GM23248 (cell line): ENCODE measurements at regions not wholly inside any gene's neighbourhood (a gene's known extent, or its start where the extent isn't known, plus 50 kb on each side); places are given as distances from the start of the nearest gene placed in this dataset.

Experiments
- DNase-seq: peaks from one replicate; pipeline ENCODE4 v3.0.0-alpha.2; 2015
- H2AFZ ChIP-seq: fragments of 200-600 bp; sonication (generic); 2 replicates; pipeline ENCODE4 v1.6.1; 2016; ENCODE audit warnings: antibody characterized with exemption
- H3F3A ChIP-seq: fragments of 200-600 bp; sonication (generic); 2 replicates; pipeline ENCODE4 v1.6.1; 2016; ENCODE audit warnings: mild to moderate bottlenecking, antibody characterized with exemption, mixed run types; ENCODE audit not compliant: insufficient read depth
- H3K27ac ChIP-seq: fragments of 200-600 bp; sonication (generic); 2 replicates; pipeline ENCODE4 v1.5.1; 2016; ENCODE audit warnings: mild to moderate bottlenecking
- H3K27me3 ChIP-seq: fragments of 200-600 bp; sonication (generic); replicated peaks from 2 replicates; pipeline ENCODE4 v1.6.1; 2016; ENCODE audit warnings: mild to moderate bottlenecking; ENCODE audit not compliant: insufficient read depth
- H3K36me3 ChIP-seq: fragments of 200-600 bp; sonication (generic); 2 replicates; pipeline ENCODE4 v1.6.1; 2016; ENCODE audit warnings: low read depth, mild to moderate bottlenecking
- H3K4me1 ChIP-seq: fragments of 200-600 bp; sonication (generic); 2 replicates; pipeline ENCODE4 v1.6.1; 2016; ENCODE audit warnings: mild to moderate bottlenecking; ENCODE audit not compliant: insufficient read depth
- H3K4me2 ChIP-seq: fragments of 200-600 bp; sonication (generic); one replicate; pipeline ENCODE4 v1.6.1; 2016; ENCODE audit warnings: mild to moderate bottlenecking; ENCODE audit not compliant: unreplicated experiment
- H3K4me3 ChIP-seq: fragments of 200-600 bp; sonication (generic); 2 replicates; pipeline ENCODE4 v1.5.1; 2016; ENCODE audit warnings: mild to moderate bottlenecking
- H3K79me2 ChIP-seq: fragments of 200-600 bp; sonication (generic); 2 replicates; pipeline ENCODE4 v1.6.1; 2016; ENCODE audit warnings: mild to moderate bottlenecking; ENCODE audit not compliant: insufficient read depth
- H3K9ac ChIP-seq: fragments of 200-600 bp; sonication (generic); 2 replicates; pipeline ENCODE4 v1.6.1; 2016; ENCODE audit warnings: mild to moderate bottlenecking
- H3K9me2 ChIP-seq: fragments of 200-600 bp; sonication (generic); 2 replicates; pipeline ENCODE4 v1.6.1; 2016; ENCODE audit warnings: mixed run types, mild to moderate bottlenecking, moderate library complexity; ENCODE audit not compliant: insufficient read depth
- H3K9me3 ChIP-seq: fragments of 200-600 bp; sonication (generic); one replicate; pipeline ENCODE4 v1.6.1; 2017; ENCODE audit warnings: low read depth
- H4K20me1 ChIP-seq: fragments of 200-600 bp; sonication (generic); 2 replicates; pipeline ENCODE4 v1.6.0; 2016; ENCODE audit not compliant: insufficient read depth
- EZH2 ChIP-seq: fragments of 200-600 bp; sonication (generic); IDR thresholded peaks from 2 replicates; pipeline ENCODE4 v1.6.1; 2018; ENCODE audit warnings: antibody characterized with exemption, mild to moderate bottlenecking; ENCODE audit not compliant: insufficient read depth, poor library complexity, severe bottlenecking
- EZH2phosphoT487 ChIP-seq: fragments of 200-600 bp; sonication (generic); IDR thresholded peaks from 2 replicates; pipeline ENCODE4 v1.6.1; 2018; ENCODE audit warnings: antibody characterized with exemption, moderate library complexity, mild to moderate bottlenecking, low read depth; ENCODE audit not compliant: insufficient read depth
- WGBS, 2 experiments: methylation state at CpG; one replicate each; pipeline ENCODE4 v1.1.6; 2015 to 2017; ENCODE audit warnings: low lambda C conversion rate in 2 of 2, low coverage in 1 of 2; ENCODE audit errors: missing lambda C conversion rate in 2 of 2; 5-methylcytosine and 5-hydroxymethylcytosine counted together
- in situ Hi-C: fragments of 300-500 bp; cut with MboI; formaldehyde crosslinking; loops from 2 replicates; pipeline ENCODE4 v1.15.0; 2020

- H3K9ac ChIP-seq = no peak overlapping the region
- DNase-seq = no peak
- no peak overlapping the region for H3K27ac ChIP-seq
- no peak overlapping the region for H3K4me2 ChIP-seq
- H3K27me3 ChIP-seq = no peaks in the 10 kb centered on the region; the same call in 1 of the 2 replicates
- H3K4me1 ChIP-seq = no peaks in the 10 kb centered on the region
- 91 to 94% methylated on average over 2 of the region's 2 CpGs for WGBS, 2 experiments
- no peaks in the 10 kb centered on the region for H3K36me3 ChIP-seq
- H3K4me3 ChIP-seq = no peak overlapping the region
- in situ Hi-C loops = no loop called here
- no peaks in the 10 kb centered on the region for H3K9me3 ChIP-seq
- H2AFZ ChIP-seq = no peak overlapping the region
- no peak for TF ChIP-seq EZH2
- no peak for TF ChIP-seq EZH2phosphoT487
- H3F3A ChIP-seq = no peaks in the 10 kb centered on the region
- H3K9me2 ChIP-seq = no peaks in the 10 kb centered on the region
- H4K20me1 ChIP-seq = no peaks in the 10 kb centered on the region
- no peaks in the 10 kb centered on the region for H3K79me2 ChIP-seq
Observed at GRCh38 chr15:92523176-92523575, 129.5 kb downstream of the ST8SIA2 start.

GRCh38 chr15:92521624-92522008 is 127.9 kb downstream of the ST8SIA2 start:
- H3K4me1 ChIP-seq = no peaks in the 10 kb centered on the region
- in situ Hi-C loops = no loop called here
- H3K4me2 ChIP-seq = no peak overlapping the region
- no peaks in the 10 kb centered on the region for H3K9me2 ChIP-seq
- no peaks in the 10 kb centered on the region for H3K9me3 ChIP-seq
- H3K27ac ChIP-seq = no peak overlapping the region
- 3 to 5% methylated on average over 7 of the region's 7 CpGs for whole genome bisulfite sequencing, 2 experiments
- no peaks in the 10 kb centered on the region for H3K36me3 ChIP-seq
- no peaks in the 10 kb centered on the region; the same call in 1 of the 2 replicates for H3K27me3 ChIP-seq
- peak; percentile 88 for DNase-seq
- no peaks in the 10 kb centered on the region for H3K79me2 ChIP-seq
- no peak overlapping the region for H3K9ac ChIP-seq
- TF ChIP-seq EZH2phosphoT487 (no peak), EZH2 (no peak)
- H2AFZ ChIP-seq = no peak overlapping the region; the same call in 1 of the 2 replicates
- no peaks in the 10 kb centered on the region for H3F3A ChIP-seq
- H4K20me1 ChIP-seq = no peaks in the 10 kb centered on the region
- H3K4me3 ChIP-seq = no peak overlapping the region

GRCh38 chr15:92520914-92521623 is 127.4 kb downstream of the ST8SIA2 start:
- H4K20me1 ChIP-seq = no peaks in the 10 kb centered on the region
- H3F3A ChIP-seq = no peaks in the 10 kb centered on the region
- H2AFZ ChIP-seq = no peak overlapping the region
- no peaks in the 10 kb centered on the region for H3K4me1 ChIP-seq
- WGBS, 2 experiments = 65 to 67% methylated on average over 2 of the region's 2 CpGs
- no peak overlapping the region for H3K4me2 ChIP-seq
- no peaks in the 10 kb centered on the region for H3K36me3 ChIP-seq
- no peak for TF ChIP-seq EZH2
- no peak for TF ChIP-seq EZH2phosphoT487
- no peak overlapping the region for H3K9ac ChIP-seq
- no peaks in the 10 kb centered on the region for H3K9me3 ChIP-seq
- in situ Hi-C loops = no loop called here
- no peak overlapping the region for H3K4me3 ChIP-seq
- no peaks in the 10 kb centered on the region for H3K9me2 ChIP-seq
- no peak for DNase-seq
- no peaks in the 10 kb centered on the region for H3K79me2 ChIP-seq
- H3K27ac ChIP-seq = no peak overlapping the region
- H3K27me3 ChIP-seq = no peaks in the 10 kb centered on the region; the same call in 1 of the 2 replicates

- in situ Hi-C loops = no loop called here
- Histone ChIP-seq H3K9me2 (no peaks in the 10 kb centered on the region), H3K4me1 (no peaks in the 10 kb centered on the region), H3K9ac (no peak overlapping the region), H3K27me3 (no peaks in the 10 kb centered on the region; the same call in 1 of the 2 replicates), H2AFZ (no peak overlapping the region), H3K27ac (no peak overlapping the region), H4K20me1 (no peaks in the 10 kb centered on the region), H3K9me3 (no peaks in the 10 kb centered on the region), H3K4me2 (no peak overlapping the region), H3K36me3 (no peaks in the 10 kb centered on the region), H3F3A (no peaks in the 10 kb centered on the region), H3K4me3 (no peak overlapping the region), H3K79me2 (no peaks in the 10 kb centered on the region)
- no peak for DNase-seq
- 67 to 74% methylated on average over 3 of the region's 3 CpGs for WGBS, 2 experiments
- TF ChIP-seq EZH2 = no peak
- TF ChIP-seq EZH2phosphoT487 = no peak
Observed at GRCh38 chr15:92519709-92520108, 126.0 kb downstream of the ST8SIA2 start.
